ENCODE measurements at regions not wholly inside any gene's neighbourhood (a gene's known extent, or its start where the extent isn't known, plus 50 kb on each side); places are given as distances from the start of the nearest gene placed in this dataset.

DNA sequence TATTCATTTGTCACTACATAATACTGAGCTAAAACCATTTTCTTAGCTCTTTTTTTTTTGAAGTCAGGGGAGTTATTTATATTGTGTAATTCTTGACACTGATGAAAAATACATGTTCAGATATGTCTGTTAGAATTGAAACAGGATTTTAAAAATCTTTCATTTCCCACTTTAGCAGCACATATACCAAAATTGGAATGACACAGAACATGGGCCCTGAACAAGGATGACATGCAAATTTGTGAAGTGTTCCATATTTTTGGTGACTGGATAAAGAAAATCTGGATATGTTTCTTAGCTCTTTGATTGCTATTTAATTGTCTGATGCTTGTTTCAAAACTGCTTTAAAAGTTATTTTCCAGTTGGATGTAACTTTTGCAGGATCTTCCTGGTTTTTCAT is 1963.9 kb upstream of the LRRTM1 start:
- Histone ChIP-seq H3K27ac (ENCODE audit: low read length) (no peak overlapping the region), H3K4me3 (ENCODE audit: low read depth in 2 of 2, low read length in 2 of 2) (no peak overlapping the region), H3K27me3 (ENCODE audit: control insufficient read depth, insufficient read depth, low read length) (no peaks in the 10 kb centered on the region), H3K9me3 (ENCODE audit: control insufficient read depth, insufficient read depth, low read depth, low read length) (no peaks in the 10 kb centered on the region), H3K4me1 (ENCODE audit: control insufficient read depth, insufficient read depth, low read length) (no peaks in the 10 kb centered on the region), H3K36me3 (ENCODE audit: control insufficient read depth, insufficient read depth, low read length) (no peaks in the 10 kb centered on the region)
- in situ Hi-C loops (cut with HindIII; ENCODE audit: low pct_unique_long_range_greater_than_20kb, low sequenced_read_pairs) = no loop called here
- intact Hi-C loops (cut with micrococcal nuclease; ENCODE audit: unreplicated experiment) = no loop called here
- POLR2A ChIA-PET = no interaction called here
- ATAC-seq = no peak
- CTCF ChIA-PET = no interaction called here
- TF ChIP-seq, protein P1, sequence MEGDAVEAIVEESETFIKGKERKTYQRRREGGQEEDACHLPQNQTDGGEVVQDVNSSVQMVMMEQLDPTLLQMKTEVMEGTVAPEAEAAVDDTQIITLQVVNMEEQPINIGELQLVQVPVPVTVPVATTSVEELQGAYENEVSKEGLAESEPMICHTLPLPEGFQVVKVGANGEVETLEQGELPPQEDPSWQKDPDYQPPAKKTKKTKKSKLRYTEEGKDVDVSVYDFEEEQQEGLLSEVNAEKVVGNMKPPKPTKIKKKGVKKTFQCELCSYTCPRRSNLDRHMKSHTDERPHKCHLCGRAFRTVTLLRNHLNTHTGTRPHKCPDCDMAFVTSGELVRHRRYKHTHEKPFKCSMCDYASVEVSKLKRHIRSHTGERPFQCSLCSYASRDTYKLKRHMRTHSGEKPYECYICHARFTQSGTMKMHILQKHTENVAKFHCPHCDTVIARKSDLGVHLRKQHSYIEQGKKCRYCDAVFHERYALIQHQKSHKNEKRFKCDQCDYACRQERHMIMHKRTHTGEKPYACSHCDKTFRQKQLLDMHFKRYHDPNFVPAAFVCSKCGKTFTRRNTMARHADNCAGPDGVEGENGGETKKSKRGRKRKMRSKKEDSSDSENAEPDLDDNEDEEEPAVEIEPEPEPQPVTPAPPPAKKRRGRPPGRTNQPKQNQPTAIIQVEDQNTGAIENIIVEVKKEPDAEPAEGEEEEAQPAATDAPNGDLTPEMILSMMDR (IDR thresholded peaks at IDR 0.05) = no peak
- TF ChIP-seq, protein P2, sequence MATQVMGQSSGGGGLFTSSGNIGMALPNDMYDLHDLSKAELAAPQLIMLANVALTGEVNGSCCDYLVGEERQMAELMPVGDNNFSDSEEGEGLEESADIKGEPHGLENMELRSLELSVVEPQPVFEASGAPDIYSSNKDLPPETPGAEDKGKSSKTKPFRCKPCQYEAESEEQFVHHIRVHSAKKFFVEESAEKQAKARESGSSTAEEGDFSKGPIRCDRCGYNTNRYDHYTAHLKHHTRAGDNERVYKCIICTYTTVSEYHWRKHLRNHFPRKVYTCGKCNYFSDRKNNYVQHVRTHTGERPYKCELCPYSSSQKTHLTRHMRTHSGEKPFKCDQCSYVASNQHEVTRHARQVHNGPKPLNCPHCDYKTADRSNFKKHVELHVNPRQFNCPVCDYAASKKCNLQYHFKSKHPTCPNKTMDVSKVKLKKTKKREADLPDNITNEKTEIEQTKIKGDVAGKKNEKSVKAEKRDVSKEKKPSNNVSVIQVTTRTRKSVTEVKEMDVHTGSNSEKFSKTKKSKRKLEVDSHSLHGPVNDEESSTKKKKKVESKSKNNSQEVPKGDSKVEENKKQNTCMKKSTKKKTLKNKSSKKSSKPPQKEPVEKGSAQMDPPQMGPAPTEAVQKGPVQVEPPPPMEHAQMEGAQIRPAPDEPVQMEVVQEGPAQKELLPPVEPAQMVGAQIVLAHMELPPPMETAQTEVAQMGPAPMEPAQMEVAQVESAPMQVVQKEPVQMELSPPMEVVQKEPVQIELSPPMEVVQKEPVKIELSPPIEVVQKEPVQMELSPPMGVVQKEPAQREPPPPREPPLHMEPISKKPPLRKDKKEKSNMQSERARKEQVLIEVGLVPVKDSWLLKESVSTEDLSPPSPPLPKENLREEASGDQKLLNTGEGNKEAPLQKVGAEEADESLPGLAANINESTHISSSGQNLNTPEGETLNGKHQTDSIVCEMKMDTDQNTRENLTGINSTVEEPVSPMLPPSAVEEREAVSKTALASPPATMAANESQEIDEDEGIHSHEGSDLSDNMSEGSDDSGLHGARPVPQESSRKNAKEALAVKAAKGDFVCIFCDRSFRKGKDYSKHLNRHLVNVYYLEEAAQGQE (IDR thresholded peaks at IDR 0.05; ENCODE audit: insufficient read depth in 1 of 2, low read depth in 2 of 2, low read length in 1 of 2) = no peak
- TF ChIP-seq POLR2AphosphoS5 (IDR thresholded peaks at IDR 0.05; ENCODE audit: low read depth, low read length) = no peak
- no peak for TF ChIP-seq SIN3A (IDR thresholded peaks at IDR 0.05; ENCODE audit: borderline replicate concordance, insufficient read depth, low read depth, low read length)
- TF ChIP-seq TCF7L2 (IDR thresholded peaks at IDR 0.05; ENCODE audit: low read depth, low read length) = no peak
- BruUV-seq (replicated peaks) = no TSS peak
- DNase-seq (ENCODE audit: low read depth, low spot score) = no peak

DNA sequence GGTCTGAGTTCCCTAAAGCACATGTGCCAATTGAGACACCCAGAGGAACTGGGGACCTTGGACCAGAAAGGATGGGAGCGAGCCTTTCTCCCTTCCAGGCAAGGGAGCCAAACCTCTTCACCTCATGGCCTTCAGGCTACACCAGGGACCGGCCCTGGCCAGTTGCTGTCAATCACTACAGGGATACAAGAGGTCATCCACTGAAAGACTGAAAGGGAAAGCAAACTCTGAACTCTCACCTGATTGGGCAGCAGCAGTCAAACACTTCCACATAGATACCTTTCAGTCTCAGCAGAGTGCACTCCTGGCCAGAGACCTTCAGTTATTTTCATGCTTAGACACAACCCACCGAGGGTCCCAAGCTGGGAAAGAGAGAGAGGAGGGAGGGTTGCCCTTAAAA is 1956.0 kb upstream of the LRRTM1 start:
- no peak for ATAC-seq
- DNase-seq (ENCODE audit: low read depth, low spot score) = no peak
- H3K27ac ChIP-seq (ENCODE audit: low read length) = no peak overlapping the region
- in situ Hi-C loops (cut with HindIII; ENCODE audit: low pct_unique_long_range_greater_than_20kb, low sequenced_read_pairs) (no loop called here), intact Hi-C loops (cut with micrococcal nuclease; ENCODE audit: unreplicated experiment) (no loop called here)
- TF ChIP-seq POLR2AphosphoS5 (IDR thresholded peaks at IDR 0.05; ENCODE audit: low read depth, low read length) (no peak), SIN3A (IDR thresholded peaks at IDR 0.05; ENCODE audit: borderline replicate concordance, insufficient read depth, low read depth, low read length) (no peak), TCF7L2 (IDR thresholded peaks at IDR 0.05; ENCODE audit: low read depth, low read length) (no peak)
- TF ChIP-seq, protein P2 (IDR thresholded peaks at IDR 0.05; ENCODE audit: insufficient read depth in 1 of 2, low read depth in 2 of 2, low read length in 1 of 2) = no peak
- TF ChIP-seq, protein P1 (IDR thresholded peaks at IDR 0.05) = no peak
- no peak overlapping the region for H3K4me3 ChIP-seq (ENCODE audit: low read depth in 2 of 2, low read length in 2 of 2)
- POLR2A ChIA-PET = no interaction called here
- no peaks in the 10 kb centered on the region for H3K36me3 ChIP-seq (ENCODE audit: control insufficient read depth, insufficient read depth, low read length)
- H3K27me3 ChIP-seq (ENCODE audit: control insufficient read depth, insufficient read depth, low read length) = no peaks in the 10 kb centered on the region
- no peaks in the 10 kb centered on the region for H3K4me1 ChIP-seq (ENCODE audit: control insufficient read depth, insufficient read depth, low read length)
- BruUV-seq (replicated peaks) = no TSS peak
- CTCF ChIA-PET = no interaction called here
- H3K9me3 ChIP-seq (ENCODE audit: control insufficient read depth, insufficient read depth, low read depth, low read length) = no peaks in the 10 kb centered on the region

All from Panc1 (cell line).